ENCODE measurements at regions not wholly inside any gene's neighbourhood (a gene's known extent, or its start where the extent isn't known, plus 50 kb on each side); places are given as distances from the start of the nearest gene placed in this dataset.

- DNase-seq (ENCODE audit: low spot score), result no peak
These were observed 105.2 kb downstream of the FAS start for GRCh38 chr10:89095701-89096391.

DNA sequence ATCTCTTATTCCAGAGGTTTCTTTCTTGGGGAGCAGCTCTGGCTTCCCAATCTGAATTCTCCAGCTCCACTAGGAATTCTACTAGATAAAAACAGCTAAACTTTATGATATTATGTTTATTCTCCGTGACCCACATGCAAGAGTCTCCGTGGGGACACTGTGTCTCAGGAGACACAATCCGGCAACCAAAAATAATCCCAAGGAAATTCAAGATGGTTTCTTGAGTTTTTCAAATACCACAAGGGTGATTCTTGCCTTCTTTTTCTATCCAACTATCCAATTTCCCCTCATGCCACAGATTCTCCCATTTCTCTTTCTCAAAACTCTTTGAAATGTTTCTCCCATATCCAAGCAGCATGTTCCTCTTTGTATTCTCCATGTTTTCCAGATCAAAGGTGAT is 103.1 kb downstream of the FAS start:
- no peak for DNase-seq (ENCODE audit: low spot score)

DNA sequence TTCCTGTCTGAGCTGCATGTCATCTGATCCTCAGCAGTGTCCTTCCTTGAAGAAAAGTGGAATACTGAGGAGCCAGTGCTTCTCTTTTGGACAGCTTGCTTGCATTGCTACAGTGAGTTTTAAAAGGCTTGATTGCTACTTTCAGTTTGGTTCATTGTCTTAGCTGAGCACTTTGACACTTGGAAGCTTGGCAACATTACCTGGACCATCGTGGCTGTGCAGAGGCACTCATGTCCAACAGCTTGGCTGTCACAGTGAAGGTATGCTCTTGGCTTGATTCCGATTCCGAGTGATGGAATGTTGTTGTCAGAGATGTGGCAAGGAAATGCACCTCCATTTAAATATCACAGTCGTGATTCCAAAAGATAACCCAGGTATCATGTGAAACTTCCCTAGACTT is 102.4 kb downstream of the FAS start:
- no peak for DNase-seq (ENCODE audit: low spot score)

DNA sequence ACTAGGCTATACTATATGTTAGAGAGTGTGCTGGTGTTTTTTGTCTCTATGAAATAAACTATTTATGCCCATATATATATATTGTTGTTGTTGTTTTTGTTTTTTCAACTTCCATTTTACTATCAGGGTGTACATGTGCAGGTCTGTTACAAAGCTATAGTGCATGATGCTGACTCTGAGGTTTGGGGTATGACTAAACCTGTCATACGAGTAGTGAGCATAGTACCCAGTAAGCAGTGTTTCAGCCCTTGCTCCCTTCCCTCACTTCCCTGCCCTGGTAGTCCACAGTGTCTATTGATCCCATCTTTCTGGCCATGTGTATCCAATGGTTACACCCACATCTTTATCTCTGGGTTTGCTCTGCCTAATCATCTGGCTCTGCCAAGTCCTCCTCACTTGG is 101.8 kb downstream of the FAS start:
- no peak for DNase-seq (ENCODE audit: low spot score)

GRCh38 chr10:89091496-89091895 is 100.9 kb downstream of the FAS start:
- no peak for DNase-seq (ENCODE audit: low spot score)

DNA sequence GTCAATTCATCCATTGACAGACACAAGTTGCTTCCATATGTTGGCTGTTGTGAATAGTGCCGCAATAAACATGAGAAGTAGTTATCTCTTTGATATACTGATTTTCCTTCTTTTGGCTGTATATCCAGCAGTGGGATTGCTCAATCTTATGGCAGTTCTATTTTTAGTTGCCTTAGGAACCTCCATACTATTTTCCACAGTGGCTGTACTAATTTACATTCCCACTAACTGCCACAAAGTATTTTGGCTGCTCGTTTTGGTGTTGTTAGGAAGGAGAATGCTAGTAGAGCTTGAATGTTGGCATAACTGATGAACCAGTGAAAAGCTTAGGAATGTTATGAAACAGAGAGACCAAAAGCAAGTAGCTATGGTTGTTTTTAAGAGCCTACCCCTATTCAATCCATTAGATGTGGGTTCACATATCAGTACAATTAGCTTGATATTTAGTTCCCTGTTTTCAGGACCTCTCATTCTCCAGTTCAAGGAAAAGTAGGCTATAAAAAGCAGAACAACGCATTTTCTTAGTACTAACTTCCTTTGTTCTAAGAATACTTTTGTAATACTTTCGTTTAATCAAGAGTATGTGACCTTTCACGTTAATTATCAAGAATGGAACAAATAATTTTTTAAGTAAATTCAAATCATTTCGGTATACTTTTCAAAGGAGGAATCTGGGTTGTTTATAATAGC is 100.3 kb downstream of the FAS start:
- DNase-seq (ENCODE audit: low spot score), result no peak

- peak; percentile 2 for DNase-seq (ENCODE audit: low spot score)
These were observed 96.4 kb downstream of the FAS start for GRCh38 chr10:89086801-89087521.

GRCh38 chr10:89085153-89085552 is 94.6 kb downstream of the FAS start:
- no peak for DNase-seq (ENCODE audit: low spot score)

GRCh38 chr10:89082086-89082485 is 91.5 kb downstream of the FAS start:
- DNase-seq (ENCODE audit: low spot score), result no peak

- no peak for DNase-seq (ENCODE audit: low spot score)
These were observed 90.1 kb downstream of the FAS start for GRCh38 chr10:89080660-89081059.

DNA sequence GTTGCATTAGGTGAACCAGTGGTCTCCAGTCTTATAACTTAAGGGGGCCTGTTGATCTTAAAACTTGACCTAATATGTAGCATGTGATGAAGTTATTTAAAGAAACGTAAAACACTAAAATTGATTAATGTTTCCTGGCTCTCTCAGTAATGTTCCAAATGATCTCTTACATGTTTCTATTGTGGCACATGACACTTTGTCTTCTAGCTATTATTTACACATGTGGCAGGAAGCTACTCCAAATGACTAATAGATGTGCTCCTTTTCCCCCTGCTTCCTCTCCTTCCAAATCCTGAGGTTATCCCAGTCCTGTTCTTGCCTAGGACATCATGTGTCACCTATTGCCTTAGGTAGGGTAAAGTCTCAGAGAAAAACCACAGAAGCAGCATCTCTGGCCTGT is 89.4 kb downstream of the FAS start:
- DNase-seq (ENCODE audit: low spot score), result no peak

DNA sequence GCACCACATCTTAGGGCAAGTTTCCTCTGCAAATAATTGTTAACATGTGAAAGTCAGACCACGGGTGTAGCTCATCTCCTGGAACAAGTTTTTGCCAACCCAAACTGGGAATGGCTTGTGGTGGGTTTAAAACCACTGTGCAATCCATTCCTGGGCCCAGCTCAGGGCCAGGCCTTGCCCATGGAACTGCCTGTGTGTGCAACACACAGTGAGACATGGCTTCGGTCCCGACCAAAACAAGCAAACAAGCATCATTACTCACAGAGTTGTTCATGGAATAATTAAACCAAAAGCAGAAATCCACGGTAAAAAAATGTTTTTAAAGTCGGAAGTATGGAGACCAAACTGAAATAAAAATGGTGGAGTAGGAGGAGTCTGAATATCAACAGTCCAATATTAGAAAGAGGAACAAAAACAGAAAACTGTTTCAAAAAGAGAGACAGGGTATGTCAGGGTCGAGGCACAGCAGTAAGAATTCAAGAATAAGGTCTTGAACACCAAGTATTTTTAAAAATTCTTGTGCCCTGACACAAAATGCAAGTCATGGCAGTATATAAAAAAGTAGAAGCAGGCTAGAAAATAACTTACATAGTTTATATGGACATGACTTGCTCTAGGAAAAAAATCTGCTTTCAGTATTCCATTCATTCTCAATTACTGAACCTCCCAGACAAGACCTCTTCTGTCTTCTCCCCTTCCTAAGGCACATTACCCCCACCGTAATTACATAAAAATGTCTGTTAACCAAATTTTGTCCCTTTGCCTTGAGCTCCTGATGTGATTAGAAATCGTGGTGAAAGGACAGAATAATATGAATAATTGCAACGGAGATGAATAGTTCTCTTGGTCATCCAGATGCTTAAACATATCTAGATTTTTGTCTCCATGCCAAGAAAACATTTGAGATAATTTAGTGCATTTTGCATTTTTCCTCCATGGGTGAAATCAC is 88.4 kb downstream of the FAS start:
- no peak for DNase-seq (ENCODE audit: low spot score)

- DNase-seq (ENCODE audit: low spot score), result no peak
These were observed 85.5 kb downstream of the FAS start for GRCh38 chr10:89076120-89076519.

GRCh38 chr10:89075631-89076030 is 85.0 kb downstream of the FAS start:
- DNase-seq (ENCODE audit: low spot score), result no peak

GRCh38 chr10:89074120-89074519 is 83.5 kb downstream of the FAS start:
- no peak for DNase-seq (ENCODE audit: low spot score)

DNA sequence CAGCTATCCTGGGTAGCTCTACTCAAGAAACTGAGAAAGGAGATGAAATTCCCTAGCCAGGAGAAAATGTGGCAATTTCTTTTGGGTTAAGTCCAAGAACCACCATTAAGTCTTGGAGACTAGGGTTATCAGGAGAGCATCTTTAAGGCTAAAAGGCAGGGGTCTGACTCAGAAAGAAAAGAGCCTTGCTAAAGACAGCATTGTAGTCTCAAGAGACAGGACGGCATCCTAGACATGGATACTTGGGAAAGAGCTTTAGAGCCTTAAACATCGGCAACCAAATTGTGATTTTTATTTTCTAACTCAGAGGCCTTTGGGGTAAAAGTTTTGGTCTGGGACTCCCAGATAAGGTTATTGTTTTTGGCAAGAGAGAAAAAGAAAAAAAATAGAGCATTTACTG is 83.1 kb downstream of the FAS start:
- DNase-seq (ENCODE audit: low spot score), result no peak

GRCh38 chr10:89069589-89069988 is 79.0 kb downstream of the FAS start:
- DNase-seq (ENCODE audit: low spot score), result no peak
